Mucosa of descending colon (tissue), 3 donors: ENCODE measurements at regions not wholly inside any gene's neighbourhood (a gene's known extent, or its start where the extent isn't known, plus 50 kb on each side); places are given as distances from the start of the nearest gene placed in this dataset.

Experiments
- ATAC-seq: fragments of 200-7000 bp; cut with Tn5 transposase; one replicate; pipeline ENCODE4 v1.9.1; 2020; ENCODE audit warnings: mild to moderate bottlenecking, moderate library complexity
- DNase-seq, 3 donors: peaks; one replicate each; pipeline ENCODE4 v3.0.0-alpha.2; 2020
- H3K36me3 ChIP-seq: fragments of 200-600 bp; one replicate; pipeline ENCODE4 v1.8.0; 2021; ENCODE audit warnings: low read depth, mild to moderate bottlenecking
- H3K4me1 ChIP-seq: fragments of 200-600 bp; one replicate; pipeline ENCODE4 v1.8.0; 2021; ENCODE audit warnings: low read depth, mild to moderate bottlenecking
- H3K4me3 ChIP-seq: fragments of 200-600 bp; one replicate; pipeline ENCODE4 v1.8.0; 2021; ENCODE audit warnings: mild to moderate bottlenecking
- H3K9me3 ChIP-seq: fragments of 200-600 bp; one replicate; pipeline ENCODE4 v1.8.0; 2021; ENCODE audit warnings: mild to moderate bottlenecking
- intact Hi-C, 2 donors: fragments of 100-400 bp; cut with DNase I in 1 of 2; cut with micrococcal nuclease in 1 of 2; formaldehyde crosslinking; loops; one replicate each; pipeline versions ENCODE4 v1.11.0 to v1.11.1; 2022; cut with DNase I, micrococcal nuclease
- TF ChIP-seq, protein P1 (sequence below): fragments of 200-600 bp; IDR thresholded peaks from one replicate; pipeline ENCODE4 v1.8.0; 2022; ENCODE audit warnings: antibody characterized with exemption, mild to moderate bottlenecking
- donor health status: DM: no; HTN: no; CAD: no; lungs with moderate emphysema.
- donor health status: DM: no; HTN: no; CAD: no.
- donor health status: DM: no; HTN: yes; CAD: no.

DNA sequence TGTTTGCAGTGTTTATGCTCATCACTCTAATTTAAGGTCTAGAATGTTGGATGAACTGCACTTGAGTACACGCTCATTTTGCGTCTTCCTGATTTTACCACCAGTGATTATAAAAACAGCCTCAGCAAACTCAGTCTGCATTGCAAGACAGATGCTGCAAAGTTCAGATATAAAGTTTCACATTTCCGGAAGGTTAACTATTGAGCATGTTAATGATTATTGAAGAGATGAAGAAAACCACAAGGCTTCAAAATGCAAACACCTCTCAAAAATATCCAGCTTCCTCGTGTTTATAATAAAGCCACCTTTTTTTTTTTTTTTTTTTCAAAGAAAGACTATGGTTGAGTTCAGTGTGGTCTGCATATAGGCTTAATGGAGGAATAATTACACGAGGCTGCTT lies 92.1 kb upstream of the BMP4 start:
- no peak overlapping the region for H3K4me3 ChIP-seq
- DNase-seq (no peak), ATAC-seq (peak; percentile 72)
- intact Hi-C loops, result loop anchor here in 1 of 2 donors (10.0 kb wide), 1 partner anchor 286 kb away; no protein-coding TSS in a partner anchor
- H3K4me1 ChIP-seq, result no peaks in the 10 kb centered on the region
- H3K36me3 ChIP-seq, result no peaks in the 10 kb centered on the region
- TF ChIP-seq, protein P1, sequence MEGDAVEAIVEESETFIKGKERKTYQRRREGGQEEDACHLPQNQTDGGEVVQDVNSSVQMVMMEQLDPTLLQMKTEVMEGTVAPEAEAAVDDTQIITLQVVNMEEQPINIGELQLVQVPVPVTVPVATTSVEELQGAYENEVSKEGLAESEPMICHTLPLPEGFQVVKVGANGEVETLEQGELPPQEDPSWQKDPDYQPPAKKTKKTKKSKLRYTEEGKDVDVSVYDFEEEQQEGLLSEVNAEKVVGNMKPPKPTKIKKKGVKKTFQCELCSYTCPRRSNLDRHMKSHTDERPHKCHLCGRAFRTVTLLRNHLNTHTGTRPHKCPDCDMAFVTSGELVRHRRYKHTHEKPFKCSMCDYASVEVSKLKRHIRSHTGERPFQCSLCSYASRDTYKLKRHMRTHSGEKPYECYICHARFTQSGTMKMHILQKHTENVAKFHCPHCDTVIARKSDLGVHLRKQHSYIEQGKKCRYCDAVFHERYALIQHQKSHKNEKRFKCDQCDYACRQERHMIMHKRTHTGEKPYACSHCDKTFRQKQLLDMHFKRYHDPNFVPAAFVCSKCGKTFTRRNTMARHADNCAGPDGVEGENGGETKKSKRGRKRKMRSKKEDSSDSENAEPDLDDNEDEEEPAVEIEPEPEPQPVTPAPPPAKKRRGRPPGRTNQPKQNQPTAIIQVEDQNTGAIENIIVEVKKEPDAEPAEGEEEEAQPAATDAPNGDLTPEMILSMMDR, result no peak
- no peaks in the 10 kb centered on the region for H3K9me3 ChIP-seq

DNA sequence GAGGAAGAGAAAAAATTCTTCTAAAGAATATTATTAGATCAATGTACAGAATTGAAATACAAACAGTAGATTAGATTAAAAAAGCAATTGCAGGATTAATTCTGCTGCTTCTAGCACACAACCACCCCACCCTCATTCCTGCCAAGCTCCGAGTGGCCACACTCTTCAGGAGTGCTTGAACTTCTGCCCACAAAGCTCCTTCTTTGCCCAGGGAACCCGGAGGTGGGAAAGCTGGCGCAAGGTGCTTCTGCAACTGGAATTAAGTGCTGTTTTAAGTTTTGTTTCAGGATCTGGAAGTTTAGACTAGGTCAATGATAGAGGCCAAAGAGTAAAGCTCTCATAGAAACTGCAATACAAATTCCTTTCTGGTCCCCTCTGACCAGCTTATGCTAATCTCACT lies 94.1 kb upstream of the BMP4 start:
- DNase-seq (no peak), ATAC-seq (no peak)
- intact Hi-C loops, result no loop called here
- no peaks in the 10 kb centered on the region for H3K9me3 ChIP-seq
- H3K4me1 ChIP-seq, result no peaks in the 10 kb centered on the region
- TF ChIP-seq, protein P1, result no peak
- H3K36me3 ChIP-seq, result no peaks in the 10 kb centered on the region
- no peak overlapping the region for H3K4me3 ChIP-seq

DNA sequence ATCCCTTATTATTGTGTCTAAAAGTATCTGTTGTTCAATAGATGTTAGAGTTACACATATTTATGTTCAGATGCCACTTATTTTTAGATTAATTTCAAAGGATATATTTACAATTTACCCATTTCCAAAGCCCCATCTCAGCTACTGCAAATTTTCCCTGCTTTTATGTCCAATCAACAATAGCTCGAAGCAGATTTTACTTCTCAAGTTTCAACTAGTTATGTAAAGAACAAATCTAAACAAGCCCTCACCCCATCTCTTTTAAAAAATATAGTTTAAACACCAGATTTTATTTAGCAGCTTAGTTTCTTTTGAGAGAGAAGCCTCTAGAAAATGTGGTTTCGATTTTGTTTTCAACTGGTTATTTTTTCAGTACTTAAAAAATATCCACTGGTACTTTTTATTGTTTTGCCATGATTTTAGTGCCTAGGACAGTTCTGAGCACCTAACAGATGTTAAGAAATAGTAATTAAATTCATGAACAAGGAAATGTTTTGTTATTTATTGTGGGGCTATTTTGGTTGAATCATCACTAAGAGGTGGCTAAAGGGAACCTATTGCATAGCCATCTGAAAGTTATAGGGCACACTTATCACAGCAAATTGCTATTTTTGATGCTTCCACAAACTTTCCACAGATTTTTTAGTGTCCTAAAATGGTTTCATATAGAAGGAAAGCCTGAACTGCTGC lies 96.2 kb upstream of the BMP4 start:
- TF ChIP-seq, protein P1, result no peak
- no peak for ATAC-seq
- Histone ChIP-seq H3K4me1 (no peaks in the 10 kb centered on the region), H3K4me3 (no peak overlapping the region), H3K36me3 (no peaks in the 10 kb centered on the region), H3K9me3 (no peaks in the 10 kb centered on the region)
- DNase-seq, result no peak
- intact Hi-C loops, result no loop called here

DNA sequence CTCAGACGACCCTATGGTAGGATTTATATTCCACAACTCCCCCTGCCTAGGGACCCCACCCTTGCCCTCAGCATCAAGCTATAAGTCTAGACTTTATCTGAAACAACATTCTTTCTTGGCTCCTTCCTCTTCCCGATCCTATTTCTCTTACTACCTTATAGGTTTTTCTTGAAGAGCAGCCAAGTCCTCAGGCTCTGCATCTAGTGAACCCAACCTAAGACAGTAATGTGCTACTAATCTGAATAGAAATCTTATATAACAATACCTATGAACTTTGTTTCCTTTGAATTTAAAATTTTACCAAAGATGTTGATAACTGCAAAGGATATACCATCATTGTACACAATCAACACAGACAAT lies 96.7 kb upstream of the BMP4 start:
- no peaks in the 10 kb centered on the region for H3K4me1 ChIP-seq
- intact Hi-C loops, result no loop called here
- no peak overlapping the region for H3K4me3 ChIP-seq
- ATAC-seq (no peak), DNase-seq (no peak)
- H3K9me3 ChIP-seq, result no peaks in the 10 kb centered on the region
- TF ChIP-seq, protein P1, result no peak
- no peaks in the 10 kb centered on the region for H3K36me3 ChIP-seq

DNA sequence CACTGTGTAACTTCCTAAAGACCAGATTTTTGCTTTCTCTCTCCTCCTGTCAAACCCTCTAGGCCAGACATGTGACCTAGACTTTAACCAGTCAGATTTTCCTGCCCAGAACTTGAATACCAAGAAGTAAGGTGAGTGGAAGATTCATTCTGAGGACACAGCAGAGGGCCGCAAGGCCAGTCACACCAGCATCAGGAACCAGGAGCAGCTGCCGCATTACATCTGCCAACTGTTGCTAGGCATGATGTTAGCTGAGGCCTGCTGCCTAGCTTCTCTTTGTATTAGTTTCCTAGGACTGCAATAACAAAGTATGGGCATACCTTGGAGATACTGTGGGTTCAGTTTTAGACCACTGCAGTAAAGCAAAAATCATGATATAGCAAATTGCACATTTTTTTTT lies 101.9 kb upstream of the BMP4 start:
- Histone ChIP-seq H3K9me3 (no peaks in the 10 kb centered on the region), H3K4me3 (no peak overlapping the region), H3K36me3 (no peaks in the 10 kb centered on the region), H3K4me1 (no peaks in the 10 kb centered on the region)
- TF ChIP-seq, protein P1, result no peak
- ATAC-seq (no peak), DNase-seq (no peak)
- intact Hi-C loops, result no loop called here
